ENCODE measurements at regions not wholly inside any gene's neighbourhood (a gene's known extent, or its start where the extent isn't known, plus 50 kb on each side); places are given as distances from the start of the nearest gene placed in this dataset.

- no peak for DNase-seq (ENCODE audit: low spot score)
Measured at GRCh38 chr5:97847920-97848631, 665.0 kb upstream of the RIOK2 start.

GRCh38 chr5:97851036-97851435 is 668.0 kb upstream of the RIOK2 start:
- no peak for DNase-seq (ENCODE audit: low spot score)

GRCh38 chr5:97854871-97855762 is 672.1 kb upstream of the RIOK2 start:
- DNase-seq (ENCODE audit: low spot score) = no peak

- DNase-seq (ENCODE audit: low spot score) = no peak
Measured at GRCh38 chr5:97874491-97874890, 691.4 kb upstream of the RIOK2 start.

GRCh38 chr5:97876272-97876671 is 693.2 kb upstream of the RIOK2 start:
- no peak for DNase-seq (ENCODE audit: low spot score)

- peak; percentile 58 for DNase-seq (ENCODE audit: low spot score)
Measured at GRCh38 chr5:97877588-97877987, 694.5 kb upstream of the RIOK2 start.

- no peak for DNase-seq (ENCODE audit: low spot score)
Measured at GRCh38 chr5:97888439-97888838, 705.4 kb upstream of the RIOK2 start.

- no peak for DNase-seq (ENCODE audit: low spot score)
Measured at GRCh38 chr5:97891971-97892370, 708.9 kb upstream of the RIOK2 start.

- no peak for DNase-seq (ENCODE audit: low spot score)
Measured at GRCh38 chr5:97903742-97904141, 720.7 kb upstream of the RIOK2 start.

GRCh38 chr5:97906135-97906534 is 723.1 kb upstream of the RIOK2 start:
- no peak for DNase-seq (ENCODE audit: low spot score)

GRCh38 chr5:97907646-97908400 is 724.8 kb upstream of the RIOK2 start:
- no peak for DNase-seq (ENCODE audit: low spot score)

GRCh38 chr5:97909541-97909940 is 726.5 kb upstream of the RIOK2 start:
- no peak for DNase-seq (ENCODE audit: low spot score)

- DNase-seq (ENCODE audit: low spot score) = no peak
Measured at GRCh38 chr5:97914483-97914882, 731.4 kb upstream of the RIOK2 start.

- no peak for DNase-seq (ENCODE audit: low spot score)
Measured at GRCh38 chr5:97915106-97915505, 732.1 kb upstream of the RIOK2 start.

GRCh38 chr5:97918057-97918456 is 735.0 kb upstream of the RIOK2 start:
- no peak for DNase-seq (ENCODE audit: low spot score)

GRCh38 chr5:97918620-97919019 is 735.6 kb upstream of the RIOK2 start:
- no peak for DNase-seq (ENCODE audit: low spot score)

GRCh38 chr5:97919719-97920118 is 736.7 kb upstream of the RIOK2 start:
- DNase-seq (ENCODE audit: low spot score) = no peak

GRCh38 chr5:97922776-97923175 is 739.7 kb upstream of the RIOK2 start:
- DNase-seq (ENCODE audit: low spot score) = no peak

- DNase-seq (ENCODE audit: low spot score) = no peak
Measured at GRCh38 chr5:97923496-97923895, 740.4 kb upstream of the RIOK2 start.

GRCh38 chr5:97923997-97924396 is 741.0 kb upstream of the RIOK2 start:
- no peak for DNase-seq (ENCODE audit: low spot score)

GRCh38 chr5:97929383-97929782 is 746.3 kb upstream of the RIOK2 start:
- DNase-seq (ENCODE audit: low spot score) = no peak

GRCh38 chr5:97931829-97932228 is 748.8 kb upstream of the RIOK2 start:
- no peak for DNase-seq (ENCODE audit: low spot score)

- DNase-seq (ENCODE audit: low spot score) = peak; percentile 25
Measured at GRCh38 chr5:97936231-97936630, 753.2 kb upstream of the RIOK2 start.
